WTC11 (cell line): ENCODE measurements at regions not wholly inside any gene's neighbourhood (a gene's known extent, or its start where the extent isn't known, plus 50 kb on each side); places are given as distances from the start of the nearest gene placed in this dataset.

Source experiments
- ATAC-seq: fragments of 200-7000 bp; cut with Tn5 transposase; 2 replicates; pipeline ENCODE4 v1.10.0; 2021; ENCODE audit warnings: mild to moderate bottlenecking, moderate library complexity
- CTCF ChIA-PET: fragments of 300-600 bp; sonication (Branson Sonifier 250); formaldehyde crosslinking; loops from one replicate; lab custom pipeline; 2021; ENCODE audit warnings: antibody characterized with exemption; lab: Charles Lee
- POLR2A ChIA-PET: fragments of 350-600 bp; sonication (Branson Sonifier 250); formaldehyde crosslinking; loops from one replicate; lab custom pipeline; 2021; ENCODE audit warnings: antibody characterized with exemption; lab: Charles Lee
- DNase-seq: peaks from one replicate; pipeline ENCODE4 v3.0.0; 2021; ENCODE audit warnings: low spot score
- H3K27ac Mint-ChIP-seq: 2 replicates; pipeline ENCODE4 v1.8.0; 2021; ENCODE audit warnings: mixed read lengths
- H3K27me3 Mint-ChIP-seq: 2 replicates; pipeline ENCODE4 v1.8.0; 2021; ENCODE audit warnings: low read depth, mild to moderate bottlenecking, moderate library complexity, mixed read lengths
- H3K36me3 Mint-ChIP-seq: 2 replicates; pipeline ENCODE4 v1.8.0; 2021; ENCODE audit warnings: mixed read lengths
- H3K4me1 Mint-ChIP-seq: 2 replicates; pipeline ENCODE4 v1.8.0; 2022; ENCODE audit warnings: mixed read lengths
- H3K4me3 Mint-ChIP-seq: 2 replicates; pipeline ENCODE4 v1.8.0; 2021; ENCODE audit warnings: mild to moderate bottlenecking, moderate library complexity, mixed read lengths
- H3K9me3 Mint-ChIP-seq: 2 replicates; pipeline ENCODE4 v1.8.0; 2021; ENCODE audit warnings: mixed read lengths
- ARID4B ChIP-seq: sonication (generic); formaldehyde crosslinking; IDR thresholded peaks from 2 replicates; pipeline ENCODE4 v1.8.0; 2023; ENCODE audit warnings: missing genetic modification reagents, mild to moderate bottlenecking, borderline replicate concordance
- CBFB ChIP-seq: sonication (generic); formaldehyde crosslinking; IDR thresholded peaks from 2 replicates; pipeline ENCODE4 v1.8.1; 2022; ENCODE audit warnings: mild to moderate bottlenecking, low read depth, missing genetic modification reagents
- E2F5 ChIP-seq: sonication (generic); formaldehyde crosslinking; IDR thresholded peaks from 2 replicates; pipeline ENCODE4 v1.8.1; 2022; ENCODE audit warnings: mild to moderate bottlenecking, moderate library complexity, missing genetic modification reagents
- ETV6 ChIP-seq: sonication (generic); formaldehyde crosslinking; IDR thresholded peaks from 2 replicates; pipeline ENCODE4 v1.8.1; 2022; ENCODE audit warnings: mild to moderate bottlenecking, missing genetic modification reagents
- FOXP4 ChIP-seq: sonication (generic); formaldehyde crosslinking; IDR thresholded peaks from 2 replicates; pipeline ENCODE4 v1.8.0; 2022; ENCODE audit warnings: mild to moderate bottlenecking, missing genetic modification reagents
- HMGXB4 ChIP-seq: sonication (generic); formaldehyde crosslinking; IDR thresholded peaks from 2 replicates; pipeline ENCODE4 v1.8.1; 2023; ENCODE audit warnings: mild to moderate bottlenecking, moderate library complexity, missing genetic modification reagents
- KAT7 ChIP-seq: sonication (generic); formaldehyde crosslinking; IDR thresholded peaks from 2 replicates; pipeline ENCODE4 v1.8.1; 2023; ENCODE audit warnings: missing genetic modification reagents, mild to moderate bottlenecking, borderline replicate concordance
- MLX ChIP-seq: sonication (generic); formaldehyde crosslinking; IDR thresholded peaks from 2 replicates; pipeline ENCODE4 v1.8.1; 2023; ENCODE audit warnings: mild to moderate bottlenecking, missing genetic modification reagents, moderate library complexity
- SMAD4 ChIP-seq: sonication (generic); formaldehyde crosslinking; IDR thresholded peaks from 2 replicates; pipeline ENCODE4 v1.8.0; 2022; ENCODE audit warnings: mild to moderate bottlenecking, missing genetic modification reagents
- TCF7 ChIP-seq: sonication (generic); formaldehyde crosslinking; IDR thresholded peaks from 2 replicates; pipeline ENCODE4 v1.8.0; 2022; ENCODE audit warnings: mild to moderate bottlenecking, low read depth, missing genetic modification reagents, moderate library complexity
- ZBTB21 ChIP-seq: sonication (generic); formaldehyde crosslinking; IDR thresholded peaks from 2 replicates; pipeline ENCODE4 v1.8.1; 2023; ENCODE audit warnings: mild to moderate bottlenecking, missing genetic modification reagents, borderline replicate concordance
- ZNF232 ChIP-seq: sonication (generic); formaldehyde crosslinking; IDR thresholded peaks from 2 replicates; pipeline ENCODE4 v1.8.0; 2022; ENCODE audit warnings: mild to moderate bottlenecking, missing genetic modification reagents
- ZNF671 ChIP-seq: fragments of 250-450 bp; sonication (Bioruptor Pico); IDR thresholded peaks from 2 replicates; pipeline ENCODE4 v1.8.0; 2021; ENCODE audit warnings: mild to moderate bottlenecking
- TF ChIP-seq, protein P1 (sequence below): sonication (generic); formaldehyde crosslinking; conservative IDR thresholded peaks from 2 replicates; pipeline ENCODE4 v1.8.1; 2022; ENCODE audit warnings: mild to moderate bottlenecking, missing genetic modification reagents

DNA sequence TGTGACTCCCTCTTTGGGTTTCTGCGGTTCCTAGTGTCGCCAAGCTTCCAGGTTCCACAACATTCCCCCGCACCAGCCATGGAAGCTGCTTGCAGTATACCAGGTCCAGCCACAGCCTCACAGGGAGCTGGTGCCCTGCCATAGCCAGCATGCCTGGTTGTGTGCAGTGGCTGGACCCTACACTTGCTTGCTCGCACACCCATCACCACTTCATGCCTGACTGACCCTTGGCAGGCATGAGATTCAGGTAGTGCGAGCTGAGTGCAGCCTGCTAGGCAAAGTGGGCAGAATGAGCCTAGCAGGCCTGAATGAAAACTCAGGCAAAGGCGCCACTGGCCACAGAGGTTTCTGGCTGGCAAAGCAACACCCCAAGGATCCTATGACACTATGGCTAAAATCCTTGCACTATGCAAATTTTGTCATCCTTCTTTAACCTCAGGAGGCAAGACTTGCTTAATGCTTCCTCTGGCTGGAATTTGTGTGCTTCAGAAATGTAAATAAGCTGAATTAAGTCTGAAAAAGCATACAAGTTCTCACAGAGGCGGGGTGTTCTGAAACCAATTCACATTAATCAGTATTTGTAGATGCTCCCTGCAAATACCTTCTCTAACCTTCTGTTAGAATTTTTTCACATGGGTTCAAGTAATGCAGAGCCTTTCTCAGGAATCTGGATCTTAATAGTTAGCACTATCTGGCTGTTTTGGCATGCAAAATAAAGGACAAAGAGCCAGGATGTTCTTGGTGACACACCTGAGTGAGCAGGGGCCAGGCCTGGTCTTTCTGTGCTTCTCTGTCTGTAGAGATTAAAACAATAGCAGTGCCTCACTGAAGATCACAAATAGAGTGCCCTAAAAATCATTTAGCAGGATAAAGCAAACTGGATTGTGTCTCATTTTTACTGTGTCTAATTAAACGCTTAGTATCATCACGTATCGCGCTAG lies 256.9 kb downstream of the GPATCH2 start:
- TF ChIP-seq ZNF232 (CRISPR knock-in tag) (no peak), ZNF671 (CRISPR knock-in tag) (no peak), FOXP4 (CRISPR knock-in tag) (0 out of 2 replicates have a peak, but pooled peaks have one; percentile 11), CBFB (CRISPR knock-in tag) (no peak)
- Mint-ChIP-seq H3K27ac (peak overlapping the region; percentile 10; the same call in 1 of the 2 replicates), H3K27me3 (peaks cover 95% of the 10 kb centered on the region), H3K9me3 (peaks cover 27% of the 10 kb centered on the region), H3K4me1 (peaks cover 61% of the 10 kb centered on the region), H3K4me3 (peak overlapping the region; percentile 28), H3K36me3 (peaks cover 25% of the 10 kb centered on the region)
- ATAC-seq (peak; percentile 68), DNase-seq (no peak)
- POLR2A ChIA-PET: no interaction called here
- CTCF ChIA-PET: interaction anchor here (0.8 to 1.4 kb wide), 3 partner anchors 10 to 40 kb away, joined by 3 to 5 read pairs (median 3); no protein-coding TSS in a partner anchor

DNA sequence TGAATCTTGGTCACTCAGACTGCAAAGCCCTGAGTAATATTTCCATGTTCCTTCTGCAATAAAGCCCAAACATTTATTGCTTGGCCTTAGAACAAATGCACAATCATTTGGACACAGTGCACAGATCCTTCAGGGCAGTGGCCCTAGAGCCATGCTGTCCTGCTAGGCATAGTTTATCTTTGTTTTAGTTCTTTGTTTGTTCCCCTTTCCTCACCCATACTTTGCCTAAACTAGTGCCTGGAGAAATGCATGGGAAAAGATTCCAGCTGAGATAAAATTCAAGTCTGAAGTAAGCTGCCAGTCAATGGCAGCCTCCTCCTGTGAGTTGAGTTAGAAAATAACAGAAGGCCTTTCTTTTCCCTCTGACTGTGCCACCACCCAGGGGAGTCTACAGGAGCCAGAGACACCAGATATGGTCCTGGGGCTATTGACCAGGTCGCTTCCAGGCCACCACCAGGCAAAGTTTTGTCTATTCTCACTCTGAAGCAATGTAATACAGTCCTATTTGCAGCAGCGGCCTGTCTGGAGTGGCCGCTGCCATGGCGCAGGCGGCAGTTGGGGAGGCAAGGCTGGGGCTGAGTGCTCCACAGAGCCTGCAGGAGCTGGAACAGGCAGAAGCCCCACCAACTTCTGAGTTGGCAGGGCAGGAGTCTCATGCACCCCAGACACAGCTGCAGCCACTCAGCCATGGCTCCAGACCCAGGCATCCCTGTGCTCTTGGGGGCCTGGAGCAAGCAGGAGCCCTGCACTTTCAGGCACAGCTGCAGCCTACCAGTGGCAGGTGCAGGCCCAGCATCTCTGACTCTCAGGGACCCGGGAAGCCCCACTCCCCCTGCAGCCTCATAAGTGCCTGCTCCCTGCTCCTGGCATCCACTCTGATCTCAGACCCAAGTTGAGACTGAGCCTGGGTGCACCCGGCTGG lies 258.6 kb downstream of the GPATCH2 start:
- POLR2A ChIA-PET: no interaction called here
- Mint-ChIP-seq H3K4me1 (peaks cover 56% of the 10 kb centered on the region), H3K9me3 (peaks cover 12% of the 10 kb centered on the region), H3K4me3 (no peak overlapping the region), H3K27me3 (peaks cover 90% of the 10 kb centered on the region), H3K27ac (no peak overlapping the region), H3K36me3 (peaks cover 10% of the 10 kb centered on the region)
- ATAC-seq (no peak; the same call in 1 of the 2 replicates), DNase-seq (no peak)
- TF ChIP-seq FOXP4 (CRISPR knock-in tag): no peak
- TF ChIP-seq ZBTB21: no peak
- TF ChIP-seq, protein P1, sequence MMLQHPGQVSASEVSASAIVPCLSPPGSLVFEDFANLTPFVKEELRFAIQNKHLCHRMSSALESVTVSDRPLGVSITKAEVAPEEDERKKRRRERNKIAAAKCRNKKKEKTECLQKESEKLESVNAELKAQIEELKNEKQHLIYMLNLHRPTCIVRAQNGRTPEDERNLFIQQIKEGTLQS (CRISPR knock-in tag): no peak
- CTCF ChIA-PET: no interaction called here

GRCh38 chr1:217370757-217371156 lies 260.1 kb downstream of the GPATCH2 start:
- H3K4me1 Mint-ChIP-seq: peaks cover 53% of the 10 kb centered on the region
- TF ChIP-seq ARID4B (CRISPR knock-in tag): no peak
- no peak for TF ChIP-seq MLX
- no peak for TF ChIP-seq E2F5 (CRISPR knock-in tag)
- TF ChIP-seq ETV6 (CRISPR knock-in tag): no peak
- no peak for TF ChIP-seq KAT7 (CRISPR knock-in tag)
- no peak for TF ChIP-seq TCF7
- no peak for TF ChIP-seq SMAD4 (CRISPR knock-in tag)
- TF ChIP-seq HMGXB4 (CRISPR knock-in tag): no peak

More at GRCh38 chr1:217370757-217371156, 260.1 kb downstream of the GPATCH2 start:
- POLR2A ChIA-PET: no interaction called here
- no peak overlapping the region for H3K27ac Mint-ChIP-seq
- H3K27me3 Mint-ChIP-seq: peaks cover 82% of the 10 kb centered on the region
- H3K9me3 Mint-ChIP-seq: peaks cover 6% of the 10 kb centered on the region; the same call in 1 of the 2 replicates
- DNase-seq (no peak), ATAC-seq (no peak)
- peaks cover 2% of the 10 kb centered on the region; the same call in 1 of the 2 replicates for H3K36me3 Mint-ChIP-seq
- CTCF ChIA-PET: no interaction called here
- H3K4me3 Mint-ChIP-seq: no peak overlapping the region
